ENCODE measurements at regions not wholly inside any gene's neighbourhood (a gene's known extent, or its start where the extent isn't known, plus 50 kb on each side); places are given as distances from the start of the nearest gene placed in this dataset.

DNA sequence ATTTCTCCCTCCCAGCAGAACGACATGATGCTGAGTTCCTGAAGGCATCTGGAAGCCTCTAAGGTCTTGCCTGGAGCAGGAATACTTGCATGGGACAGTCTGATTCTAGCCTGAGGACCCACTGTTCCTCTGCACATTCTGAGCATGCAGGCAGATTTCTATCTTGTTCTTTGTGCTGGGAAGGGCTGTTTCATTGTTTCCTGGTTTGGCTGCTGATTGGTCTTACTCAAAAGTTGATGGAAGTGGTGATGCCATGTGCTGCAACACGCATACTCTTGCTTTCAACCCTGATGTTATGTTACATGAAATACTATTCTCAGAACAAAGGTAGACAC lies 307.0 kb downstream of the GATA3 start:
- TF ChIP-seq CTCF (IDR thresholded peaks at IDR 0.05) (no peak), POLR2A (IDR thresholded peaks at IDR 0.05) (no peak)

Data from thyroid gland (tissue), 4 donors.